K562 (cell line): ENCODE measurements at regions not wholly inside any gene's neighbourhood (a gene's known extent, or its start where the extent isn't known, plus 50 kb on each side); places are given as distances from the start of the nearest gene placed in this dataset.
A peak's percentile ranks its signal among the peaks of the same experiment; 100 is the strongest.

Experiments used
- ATAC-seq: fragments of 200-7000 bp; cut with Tn5 transposase; 3 replicates; pipeline ENCODE4 v1.9.1; 2020; ENCODE audit warnings: moderate library complexity
- BruUV-seq: library from RNA; stranded (reverse); fragments of 400-500 nt; replicated peaks from 2 replicates; lab custom pipeline; 2021; lab: Mats Ljungman, UMichigan
- CTCF ChIA-PET: fragments of 300-600 bp; formaldehyde crosslinking; extraction: SDS; loops from one replicate; lab custom pipeline; 2021; ENCODE audit warnings: low intra/inter-chr PET ratio; lab: Yijun Ruan, JAX
- POLR2A ChIA-PET: fragments of 300-600, 350-650 bp; sonication (Branson Sonifier 250); formaldehyde crosslinking; extraction: SDS; loops from one replicate; lab custom pipeline; 2021; ENCODE audit warnings: antibody characterized with exemption, inconsistent platforms; lab: Yijun Ruan, JAX
- DNase-seq, 4 experiments: peaks; one replicate each; pipeline versions ENCODE4 v3.0.0 to v3.0.0-alpha.2; 2011 to 2018; ENCODE audit warnings: low spot score in 3 of 4, mixed read lengths in 3 of 4; ENCODE audit errors: extremely low read depth in 1 of 4
- FAIRE-seq: peaks from 2 replicates; lab custom pipeline; 2011; peaks lifted over from hg19 to GRCh38; lab: Jason Lieb, UNC
- H2AFZ ChIP-seq: 2 replicates; pipeline ENCODE4 v1.6.0; 2011; ENCODE audit warnings: low read depth, low read length, control low read depth, inconsistent platforms
- H3K27ac ChIP-seq: fragments of 200-600 bp; 3 replicates; pipeline ENCODE4 v1.8.0; 2011; ENCODE audit warnings: low read depth, mild to moderate bottlenecking, control low read depth, inconsistent platforms, low read length, moderate library complexity, mixed read lengths; ENCODE audit errors: extremely low read depth
- H3K27me3 ChIP-seq, 2 experiments: fragments of 300-600 bp in 1 of 2; 2 replicates in 1 of 2; 3 replicates in 1 of 2; pipeline versions ENCODE4 v1.6.0 to v1.8.0; 2011; ENCODE audit warnings: inconsistent platforms in 2 of 2, low read length in 2 of 2, mild to moderate bottlenecking in 1 of 2, mixed read lengths in 1 of 2, moderate library complexity in 1 of 2; ENCODE audit not compliant: control insufficient read depth in 2 of 2, insufficient read depth in 2 of 2
- H3K36me3 ChIP-seq: fragments of 300-600 bp; 3 replicates; pipeline ENCODE4 v1.8.0; 2011; ENCODE audit warnings: mild to moderate bottlenecking, low read length, inconsistent platforms; ENCODE audit not compliant: control insufficient read depth, insufficient read depth
- H3K4me1 ChIP-seq, 2 experiments: fragments of 200-600 bp in 1 of 2; replicated peaks in 1 of 2; 2 replicates in 1 of 2; 3 replicates in 1 of 2; pipeline versions ENCODE4 v1.5.1 to v1.8.0; 2011; ENCODE audit warnings: inconsistent platforms in 2 of 2, low read length in 2 of 2, mild to moderate bottlenecking in 1 of 2, mixed read lengths in 1 of 2, moderate library complexity in 1 of 2; ENCODE audit not compliant: control insufficient read depth in 2 of 2, insufficient read depth in 2 of 2
- H3K4me2 ChIP-seq: 2 replicates; pipeline ENCODE4 v1.6.1; 2011; ENCODE audit warnings: low read length, control low read depth, inconsistent platforms, mixed read lengths; ENCODE audit not compliant: insufficient read depth
- H3K4me3 ChIP-seq: fragments of 200-600 bp; sonication (generic), shearing (Covaris generic); 2 replicates; pipeline ENCODE4 v1.5.1; 2016; ENCODE audit warnings: control low read depth, inconsistent platforms
- H3K79me2 ChIP-seq: fragments of 200-600 bp; 3 replicates; pipeline ENCODE4 v1.8.0; 2011; ENCODE audit warnings: low read length, inconsistent platforms; ENCODE audit not compliant: control insufficient read depth, insufficient read depth
- H3K9ac ChIP-seq, 2 experiments: 2 replicates each; pipeline versions ENCODE4 v1.6.0 to v1.6.1; 2011; ENCODE audit warnings: low read depth in 2 of 2, low read length in 2 of 2, control low read depth in 1 of 2, inconsistent platforms in 1 of 2, mild to moderate bottlenecking in 1 of 2, mixed read lengths in 1 of 2; ENCODE audit not compliant: insufficient read depth in 1 of 2
- H3K9me1 ChIP-seq: one replicate; pipeline ENCODE4 v1.6.0; 2011; ENCODE audit warnings: inconsistent platforms, mild to moderate bottlenecking, low read length, moderate library complexity; ENCODE audit not compliant: control insufficient read depth, insufficient read depth
- H3K9me3 ChIP-seq: replicated peaks from 2 replicates; pipeline ENCODE4 v1.5.1; 2011; ENCODE audit warnings: low read depth, low read length, inconsistent platforms; ENCODE audit not compliant: control insufficient read depth, insufficient read depth
- H4K20me1 ChIP-seq: replicated peaks from 2 replicates; pipeline ENCODE4 v1.6.1; 2011; ENCODE audit warnings: low read length, inconsistent platforms, mixed read lengths; ENCODE audit not compliant: control insufficient read depth, insufficient read depth
- CEBPB ChIP-seq: fragments of 450-650 bp; IDR thresholded peaks from 2 replicates; pipeline ENCODE4 v1.6.1; 2016; ENCODE audit warnings: missing genetic modification characterization, missing compliant biosample characterization
- GTF2A2 ChIP-seq: IDR thresholded peaks from 2 replicates; pipeline ENCODE4 v1.6.1; 2016; ENCODE audit warnings: mild to moderate bottlenecking, missing genetic modification characterization, missing compliant biosample characterization
- MAFF ChIP-seq: IDR thresholded peaks from 2 replicates; pipeline ENCODE4 v1.6.1; 2012; ENCODE audit warnings: low read length, improper control_type of control experiment
- NFATC3 ChIP-seq: fragments of 450-650 bp; IDR thresholded peaks from 2 replicates; pipeline ENCODE4 v1.6.1; 2017; ENCODE audit warnings: mild to moderate bottlenecking
- RBM25 ChIP-seq: fragments of 200-400 bp; formaldehyde crosslinking; IDR thresholded peaks from 2 replicates; pipeline ENCODE4 v1.6.1; 2018; ENCODE audit warnings: low read length, low read depth, moderate library complexity; ENCODE audit not compliant: severe bottlenecking
- SMAD4 ChIP-seq: fragments of 250-450 bp; sonication (Bioruptor Pico); conservative IDR thresholded peaks from 2 replicates; pipeline ENCODE4 v1.8.0; 2021; ENCODE audit warnings: inconsistent platforms, mild to moderate bottlenecking, moderate library complexity
- ZC3H4 ChIP-seq: sonication (generic); formaldehyde crosslinking; IDR thresholded peaks from 2 replicates; pipeline ENCODE4 v1.9.0; 2021; ENCODE audit warnings: missing genetic modification reagents, borderline replicate concordance
- ZNF121 ChIP-seq: sonication (generic); formaldehyde crosslinking; conservative IDR thresholded peaks from 2 replicates; pipeline ENCODE4 v1.8.0; 2022; ENCODE audit warnings: missing genetic modification reagents
- ZNF41 ChIP-seq: fragments of 250-450 bp; sonication (Bioruptor Pico); conservative IDR thresholded peaks from 2 replicates; pipeline ENCODE4 v1.4.0; 2020; ENCODE audit warnings: mild to moderate bottlenecking
- ZNF785 ChIP-seq: fragments of 250-450 bp; sonication (Bioruptor Pico); IDR thresholded peaks from 2 replicates; pipeline ENCODE4 v1.4.0; 2020; ENCODE audit warnings: mild to moderate bottlenecking
- WGBS: fragments of 100-300 bp; shearing (Covaris generic); methylation state at CpG from one replicate; pipeline ENCODE4 v1.1.6; 2016; ENCODE audit warnings: low coverage, mixed read lengths; ENCODE audit not compliant: insufficient coverage; ENCODE audit errors: missing lambda C conversion rate; 5-methylcytosine and 5-hydroxymethylcytosine counted together
- in situ Hi-C: fragments of 300-500 bp; cut with MboI; formaldehyde crosslinking; loops from 4 replicates; pipeline ENCODE4 v1.15.0; 2018; ENCODE audit warnings: inconsistent platforms, mixed read lengths
- intact Hi-C: fragments of 100-400 bp; cut with micrococcal nuclease; formaldehyde crosslinking; loops from 2 replicates; pipeline ENCODE4 v1.14.2; 2022
- TF ChIP-seq, protein P1 (sequence below): fragments of 450-650 bp; formaldehyde crosslinking; IDR thresholded peaks from 2 replicates; pipeline ENCODE4 v1.4.0; 2022; ENCODE audit warnings: missing genetic modification characterization
- TF ChIP-seq, protein P2 (sequence below): fragments of 250-450 bp; sonication (Bioruptor Pico); IDR thresholded peaks from 2 replicates; pipeline ENCODE4 v1.4.0; 2020; ENCODE audit warnings: borderline replicate concordance

DNA sequence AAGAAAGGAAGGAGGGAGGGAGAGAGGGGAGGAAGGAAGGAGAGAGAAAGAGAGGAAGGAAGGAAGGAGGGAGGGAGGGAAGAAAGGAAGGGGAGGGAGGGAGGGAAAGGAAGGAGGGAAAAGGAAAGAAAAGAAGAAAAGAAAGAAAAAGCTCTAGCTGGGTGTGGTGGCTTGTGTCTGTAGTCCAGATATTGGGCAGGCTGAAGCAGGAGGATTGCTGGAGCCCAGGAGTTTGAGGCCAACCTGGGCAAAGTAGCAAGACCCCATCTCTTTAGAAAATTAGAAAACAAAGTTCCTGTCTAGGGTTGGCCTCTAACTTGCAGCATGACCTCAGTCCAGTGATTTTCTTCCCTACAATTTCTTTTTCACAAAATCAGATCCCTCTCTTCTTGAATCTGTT lies 208.2 kb upstream of the NUDT4 start (continued):
- TF ChIP-seq, protein P1, sequence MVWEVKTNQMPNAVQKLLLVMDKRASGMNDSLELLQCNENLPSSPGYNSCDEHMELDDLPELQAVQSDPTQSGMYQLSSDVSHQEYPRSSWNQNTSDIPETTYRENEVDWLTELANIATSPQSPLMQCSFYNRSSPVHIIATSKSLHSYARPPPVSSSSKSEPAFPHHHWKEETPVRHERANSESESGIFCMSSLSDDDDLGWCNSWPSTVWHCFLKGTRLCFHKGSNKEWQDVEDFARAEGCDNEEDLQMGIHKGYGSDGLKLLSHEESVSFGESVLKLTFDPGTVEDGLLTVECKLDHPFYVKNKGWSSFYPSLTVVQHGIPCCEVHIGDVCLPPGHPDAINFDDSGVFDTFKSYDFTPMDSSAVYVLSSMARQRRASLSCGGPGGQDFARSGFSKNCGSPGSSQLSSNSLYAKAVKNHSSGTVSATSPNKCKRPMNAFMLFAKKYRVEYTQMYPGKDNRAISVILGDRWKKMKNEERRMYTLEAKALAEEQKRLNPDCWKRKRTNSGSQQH (CRISPR knock-in tag), result no peak
- TF ChIP-seq ZC3H4 (CRISPR knock-in tag) (no peak), NFATC3 (no peak), ZNF121 (CRISPR knock-in tag) (0 out of 2 replicates have a peak, but pooled peaks have one; percentile 27), RBM25 (peak; percentile 73), SMAD4 (CRISPR knock-in tag) (no peak), ZNF41 (CRISPR knock-in tag) (no peak), ZNF785 (CRISPR knock-in tag) (no peak)
- TF ChIP-seq, protein P2, sequence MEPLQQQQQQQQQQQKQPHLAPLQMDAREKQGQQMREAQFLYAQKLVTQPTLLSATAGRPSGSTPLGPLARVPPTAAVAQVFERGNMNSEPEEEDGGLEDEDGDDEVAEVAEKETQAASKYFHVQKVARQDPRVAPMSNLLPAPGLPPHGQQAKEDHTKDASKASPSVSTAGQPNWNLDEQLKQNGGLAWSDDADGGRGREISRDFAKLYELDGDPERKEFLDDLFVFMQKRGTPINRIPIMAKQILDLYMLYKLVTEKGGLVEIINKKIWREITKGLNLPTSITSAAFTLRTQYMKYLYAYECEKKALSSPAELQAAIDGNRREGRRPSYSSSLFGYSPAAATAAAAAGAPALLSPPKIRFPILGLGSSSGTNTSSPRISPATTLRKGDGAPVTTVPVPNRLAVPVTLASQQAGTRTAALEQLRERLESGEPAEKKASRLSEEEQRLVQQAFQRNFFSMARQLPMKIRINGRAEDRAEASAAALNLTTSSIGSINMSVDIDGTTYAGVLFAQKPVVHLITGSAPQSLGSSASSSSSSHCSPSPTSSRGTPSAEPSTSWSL, result no peak
- TF ChIP-seq, all 486 proteins: peak for 4

DNA sequence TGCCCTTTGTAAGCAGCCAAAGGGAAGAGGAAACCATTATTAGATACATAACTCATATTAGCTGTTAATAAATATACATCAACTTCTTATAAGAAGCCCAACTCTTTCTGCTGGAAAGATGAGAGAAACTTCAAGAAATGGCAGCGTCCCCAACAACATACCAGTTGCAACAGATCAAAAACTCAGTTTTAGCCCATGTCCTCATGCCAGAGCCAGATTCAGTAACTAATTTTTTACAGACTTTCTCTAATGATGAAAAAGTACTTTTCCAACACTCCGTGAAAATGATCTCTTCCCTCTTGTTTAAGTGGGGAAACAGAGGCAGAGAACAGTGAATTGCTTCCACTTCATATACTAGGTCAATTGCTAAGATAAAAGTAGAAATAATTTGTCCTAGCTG lies 206.8 kb upstream of the NUDT4 start:
- in situ Hi-C loops, result no loop called here
- Histone ChIP-seq H3K9me3 (no peaks in the 10 kb centered on the region), H4K20me1 (no peaks in the 10 kb centered on the region), H3K27me3 (no peaks in the 10 kb centered on the region), H2AFZ (no peak overlapping the region), H3K4me1 (no peaks in the 10 kb centered on the region; a peak in 1 of 5 replicates), H3K79me2 (no peaks in the 10 kb centered on the region), H3K9me1 (no peaks in the 10 kb centered on the region), H3K4me3 (no peak overlapping the region), H3K9ac (no peak overlapping the region), H3K36me3 (no peaks in the 10 kb centered on the region), H3K27ac (no peak overlapping the region), H3K4me2 (no peak overlapping the region)
- ChIA-PET POLR2A (interaction anchor here (1.1 kb wide), 1 partner anchor 15 kb away, joined by 3 read pairs; no protein-coding TSS in a partner anchor), CTCF (no interaction called here)
- no TSS peak for BruUV-seq
- intact Hi-C loops, result no loop called here
- TF ChIP-seq GTF2A2 (tag), result no peak
- TF ChIP-seq CEBPB (tag), result no peak
- no peak for TF ChIP-seq MAFF
- FAIRE-seq (no peak), ATAC-seq (no peak), DNase-seq (no peak)
- 65% methylated on average over 2 of the region's 2 CpGs for WGBS
